Mesendoderm (in vitro differentiated cells): ENCODE measurements at regions not wholly inside any gene's neighbourhood (a gene's known extent, or its start where the extent isn't known, plus 50 kb on each side); places are given as distances from the start of the nearest gene placed in this dataset.

Experiments
- DNase-seq: peaks from one replicate; pipeline ENCODE4 v3.0.0; 2013
- H2AK5ac ChIP-seq: 2 replicates; pipeline ENCODE4 v1.6.1; 2013; ENCODE audit warnings: low read length, inconsistent platforms
- H2BK120ac ChIP-seq: 2 replicates; pipeline ENCODE4 v1.6.1; 2013; ENCODE audit warnings: low read depth, mild to moderate bottlenecking, low read length, moderate library complexity, mixed read lengths
- H2BK15ac ChIP-seq: replicated peaks from 2 replicates; pipeline ENCODE4 v1.6.1; 2013; ENCODE audit warnings: low read depth, mild to moderate bottlenecking, moderate library complexity
- H2BK5ac ChIP-seq: 2 replicates; pipeline ENCODE4 v1.6.1; 2013; ENCODE audit warnings: low read length, inconsistent platforms
- H3K18ac ChIP-seq: 2 replicates; pipeline ENCODE4 v1.6.1; 2013; ENCODE audit warnings: mild to moderate bottlenecking, low read length, mixed read lengths
- H3K23ac ChIP-seq: one replicate; pipeline ENCODE4 v1.6.1; 2013; ENCODE audit warnings: low read length
- H3K27ac ChIP-seq: 2 replicates; pipeline ENCODE4 v1.5.1; 2013; ENCODE audit warnings: low read depth, mild to moderate bottlenecking, inconsistent platforms, low read length, moderate library complexity
- H3K27me3 ChIP-seq: 2 replicates; pipeline ENCODE4 v1.6.1; 2013; ENCODE audit warnings: low read length, control low read depth, mild to moderate bottlenecking, inconsistent platforms; ENCODE audit not compliant: insufficient read depth, poor library complexity
- H3K36me3 ChIP-seq: 2 replicates; pipeline ENCODE4 v1.6.1; 2013; ENCODE audit warnings: low read length, inconsistent platforms; ENCODE audit not compliant: control insufficient read depth, insufficient read depth
- H3K4ac ChIP-seq: one replicate; pipeline ENCODE4 v1.6.1; 2013; ENCODE audit warnings: low read depth, mild to moderate bottlenecking, low read length, moderate library complexity
- H3K4me1 ChIP-seq: 2 replicates; pipeline ENCODE4 v1.6.1; 2013; ENCODE audit warnings: low read depth, low read length, inconsistent platforms; ENCODE audit not compliant: control insufficient read depth
- H3K4me2 ChIP-seq: 2 replicates; pipeline ENCODE4 v1.6.1; 2013; ENCODE audit warnings: low read length
- H3K4me3 ChIP-seq: 2 replicates; pipeline ENCODE4 v1.5.1; 2013; ENCODE audit warnings: mild to moderate bottlenecking, low read length
- H3K56ac ChIP-seq: one replicate; pipeline ENCODE4 v1.6.1; 2013; ENCODE audit warnings: low read length
- H3K79me1 ChIP-seq: 2 replicates; pipeline ENCODE4 v1.6.1; 2013; ENCODE audit warnings: low read length, inconsistent platforms
- H3K79me2 ChIP-seq: 2 replicates; pipeline ENCODE4 v1.6.1; 2013; ENCODE audit warnings: mild to moderate bottlenecking, low read length; ENCODE audit not compliant: control insufficient read depth, insufficient read depth
- H3K9ac ChIP-seq: 2 replicates; pipeline ENCODE4 v1.6.1; 2013; ENCODE audit warnings: low read length, inconsistent platforms
- H4K5ac ChIP-seq: one replicate; pipeline ENCODE4 v1.6.1; 2013; ENCODE audit warnings: low read length
- H4K8ac ChIP-seq: one replicate; pipeline ENCODE4 v1.6.1; 2013; ENCODE audit warnings: low read depth, mild to moderate bottlenecking, control low read depth, low read length, moderate library complexity
- WGBS: extraction: QIAGEN DNeasy Blood & Tissue Kit; methylation state at CpG from one replicate; pipeline ENCODE4 v1.1.7; 2013; ENCODE audit warnings: low lambda C conversion rate, missing lambda C conversion rate; ENCODE audit not compliant: insufficient coverage; ENCODE audit errors: extremely low coverage; 5-methylcytosine and 5-hydroxymethylcytosine counted together

DNA sequence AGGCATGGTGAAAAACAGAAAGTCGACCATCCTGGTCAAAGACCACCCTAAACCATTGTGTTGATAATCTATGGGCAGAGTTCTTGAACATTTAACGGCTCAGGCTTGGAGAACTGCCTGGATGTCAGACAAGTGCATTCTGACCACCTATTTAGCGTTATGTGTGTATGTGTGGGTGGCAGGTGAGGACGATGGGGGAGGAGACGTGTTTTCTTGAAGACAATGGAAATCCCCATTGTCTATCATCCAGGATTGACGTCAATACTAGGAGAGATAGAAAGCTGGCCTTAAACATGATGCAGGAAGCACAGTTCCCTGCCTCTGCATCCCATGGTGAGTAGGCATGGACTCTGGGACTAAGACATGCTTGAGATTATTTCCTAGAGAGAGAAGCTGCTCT is 157.4 kb upstream of the MAF start:
- Histone ChIP-seq H3K4me3 (no peak overlapping the region), H3K18ac (no peak overlapping the region), H2BK5ac (no peak overlapping the region), H2BK15ac (no peak overlapping the region), H3K9ac (no peak overlapping the region), H4K5ac (no peak overlapping the region), H3K56ac (no peak overlapping the region), H3K4ac (no peak overlapping the region), H3K4me1 (no peaks in the 10 kb centered on the region), H3K79me1 (no peaks in the 10 kb centered on the region), H2BK120ac (no peak overlapping the region), H4K8ac (no peak overlapping the region), H3K79me2 (no peaks in the 10 kb centered on the region), H3K27ac (no peak overlapping the region), H2AK5ac (no peak overlapping the region), H3K36me3 (no peaks in the 10 kb centered on the region), H3K23ac (no peak overlapping the region), H3K27me3 (no peaks in the 10 kb centered on the region), H3K4me2 (no peak overlapping the region)
- no CpG with 5 or more reads among the region's 6 CpGs for WGBS
- no peak for DNase-seq

DNA sequence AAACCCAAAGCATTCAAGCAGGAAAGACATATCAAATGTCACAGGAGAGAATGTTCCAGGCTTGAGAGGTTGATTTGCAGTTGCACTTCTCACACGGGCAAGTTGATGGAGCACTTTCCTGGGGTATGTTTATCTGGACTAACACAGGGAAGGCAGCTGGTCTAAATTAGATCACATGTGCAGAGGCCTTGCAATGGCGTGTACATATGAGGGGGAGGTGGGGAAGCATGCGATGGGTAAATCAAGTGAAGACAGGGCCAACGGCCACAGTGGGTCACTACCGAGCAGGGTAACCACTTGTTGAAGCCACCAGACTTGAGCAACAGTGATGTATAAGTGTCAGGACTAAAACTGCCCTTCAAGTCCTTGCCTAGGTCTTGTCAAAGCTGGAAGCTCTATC is 156.6 kb upstream of the MAF start:
- Histone ChIP-seq H3K27me3 (no peaks in the 10 kb centered on the region), H4K5ac (no peak overlapping the region), H3K79me2 (no peaks in the 10 kb centered on the region), H2AK5ac (no peak overlapping the region), H3K23ac (no peak overlapping the region), H3K4me2 (no peak overlapping the region), H3K4me1 (no peaks in the 10 kb centered on the region), H3K56ac (peak overlapping the region; percentile 15), H3K18ac (no peak overlapping the region), H2BK15ac (no peak overlapping the region), H3K27ac (no peak overlapping the region), H3K4ac (no peak overlapping the region), H3K9ac (no peak overlapping the region), H4K8ac (no peak overlapping the region), H3K36me3 (no peaks in the 10 kb centered on the region), H3K4me3 (no peak overlapping the region), H2BK5ac (no peak overlapping the region), H3K79me1 (no peaks in the 10 kb centered on the region), H2BK120ac (no peak overlapping the region)
- no CpG with 5 or more reads among the region's 5 CpGs for WGBS
- peak; percentile 38 for DNase-seq

DNA sequence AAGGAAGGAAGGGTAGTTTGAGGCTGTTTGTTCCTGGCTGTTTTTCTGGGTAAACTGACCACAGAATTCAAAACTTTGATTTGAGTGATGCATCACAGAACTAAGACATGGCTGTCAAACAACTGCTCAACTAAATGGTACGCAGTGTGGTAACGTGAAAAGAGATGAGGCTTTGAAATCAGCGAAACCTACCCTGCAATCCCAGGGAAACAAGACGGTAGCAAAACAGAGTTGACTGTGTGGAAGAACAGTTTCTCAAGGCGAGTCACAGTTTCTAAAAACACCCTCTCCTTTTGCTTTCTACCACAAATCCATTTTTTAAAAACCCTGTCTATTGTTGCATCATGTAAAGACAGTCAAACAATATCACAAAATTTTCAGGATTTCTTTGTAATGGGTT is 156.0 kb upstream of the MAF start:
- Histone ChIP-seq H4K8ac (no peak overlapping the region), H4K5ac (no peak overlapping the region), H2BK120ac (no peak overlapping the region), H3K27me3 (no peaks in the 10 kb centered on the region), H3K4me2 (no peak overlapping the region), H3K4ac (no peak overlapping the region), H3K56ac (no peak overlapping the region), H3K9ac (no peak overlapping the region), H3K36me3 (no peaks in the 10 kb centered on the region), H3K4me3 (no peak overlapping the region), H2AK5ac (no peak overlapping the region), H3K4me1 (no peaks in the 10 kb centered on the region), H3K79me1 (no peaks in the 10 kb centered on the region), H2BK5ac (no peak overlapping the region), H3K18ac (no peak overlapping the region), H2BK15ac (no peak overlapping the region), H3K23ac (no peak overlapping the region), H3K27ac (no peak overlapping the region), H3K79me2 (no peaks in the 10 kb centered on the region)
- WGBS: no CpG with 5 or more reads among the region's 5 CpGs
- no peak for DNase-seq

DNA sequence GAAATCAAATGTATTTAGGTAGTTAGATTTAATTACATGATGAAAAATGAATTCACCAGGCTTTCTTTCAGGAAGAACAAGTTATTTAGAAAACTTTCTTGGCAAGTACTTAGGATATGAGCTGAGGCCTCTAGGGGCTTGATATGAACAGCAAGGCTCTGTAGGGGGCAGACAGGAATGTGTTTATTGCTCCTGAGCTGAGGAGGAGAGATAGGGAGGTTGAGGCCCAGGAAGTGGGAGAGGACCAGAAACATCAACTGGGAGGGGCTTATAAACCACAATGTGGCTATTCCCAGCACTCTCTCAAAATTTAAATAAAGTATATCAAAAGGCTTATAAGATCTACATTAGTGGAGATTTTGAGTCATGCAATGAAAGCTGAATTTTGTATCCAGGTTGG is 154.0 kb upstream of the MAF start:
- no peaks in the 10 kb centered on the region for H3K36me3 ChIP-seq
- no peak overlapping the region for H3K4me2 ChIP-seq
- peak overlapping the region; percentile 75 for H3K18ac ChIP-seq
- peak; percentile 64 for DNase-seq
- no peak overlapping the region for H3K27ac ChIP-seq
- H4K5ac ChIP-seq: no peak overlapping the region
- H3K9ac ChIP-seq: no peak overlapping the region
- H3K79me1 ChIP-seq: no peaks in the 10 kb centered on the region
- H3K4me3 ChIP-seq: no peak overlapping the region
- no peak overlapping the region for H2BK120ac ChIP-seq
- H2AK5ac ChIP-seq: no peak overlapping the region
- peak overlapping the region; percentile 39 for H4K8ac ChIP-seq
- H3K4ac ChIP-seq: no peak overlapping the region
- no peaks in the 10 kb centered on the region for H3K79me2 ChIP-seq
- H3K56ac ChIP-seq: no peak overlapping the region
- H3K4me1 ChIP-seq: no peaks in the 10 kb centered on the region
- H3K23ac ChIP-seq: no peak overlapping the region
- no peak overlapping the region for H2BK15ac ChIP-seq
- no peaks in the 10 kb centered on the region for H3K27me3 ChIP-seq
- H2BK5ac ChIP-seq: no peak overlapping the region

DNA sequence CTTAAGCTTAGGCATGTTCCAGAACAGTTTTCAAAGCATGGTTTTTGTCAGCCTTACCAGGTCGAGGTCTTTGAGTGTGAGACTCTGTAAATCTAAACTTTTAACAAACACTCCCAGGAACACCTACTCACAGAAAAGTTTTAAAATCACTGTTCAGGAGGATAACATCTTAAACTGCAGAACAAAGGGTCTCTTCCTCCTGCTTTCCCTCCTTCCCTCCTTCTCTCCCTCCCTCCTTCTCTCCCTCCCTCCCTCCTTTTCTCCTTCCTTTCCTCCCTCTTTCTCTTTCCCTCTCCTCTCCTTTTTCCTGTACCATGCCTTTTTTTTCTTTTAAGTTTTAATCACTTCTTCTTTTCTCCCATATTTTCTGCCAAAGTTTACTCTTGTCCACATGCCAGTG is 153.5 kb upstream of the MAF start:
- no peak overlapping the region for H3K4me3 ChIP-seq
- no peak overlapping the region for H3K23ac ChIP-seq
- no peak overlapping the region for H3K56ac ChIP-seq
- peak overlapping the region; percentile 11 for H3K4ac ChIP-seq
- WGBS: no CpG with 5 or more reads among the region's 1 CpG
- DNase-seq: no peak
- no peaks in the 10 kb centered on the region for H3K36me3 ChIP-seq
- H3K79me1 ChIP-seq: no peaks in the 10 kb centered on the region
- H3K79me2 ChIP-seq: no peaks in the 10 kb centered on the region
- no peak overlapping the region for H4K5ac ChIP-seq
- H4K8ac ChIP-seq: no peak overlapping the region
- H3K27ac ChIP-seq: no peak overlapping the region
- no peak overlapping the region for H3K4me2 ChIP-seq
- H3K9ac ChIP-seq: no peak overlapping the region
- no peak overlapping the region for H2AK5ac ChIP-seq
- no peak overlapping the region for H2BK5ac ChIP-seq
- no peak overlapping the region for H2BK15ac ChIP-seq
- no peak overlapping the region for H3K18ac ChIP-seq
- no peak overlapping the region for H2BK120ac ChIP-seq
- H3K4me1 ChIP-seq: no peaks in the 10 kb centered on the region
- H3K27me3 ChIP-seq: no peaks in the 10 kb centered on the region

DNA sequence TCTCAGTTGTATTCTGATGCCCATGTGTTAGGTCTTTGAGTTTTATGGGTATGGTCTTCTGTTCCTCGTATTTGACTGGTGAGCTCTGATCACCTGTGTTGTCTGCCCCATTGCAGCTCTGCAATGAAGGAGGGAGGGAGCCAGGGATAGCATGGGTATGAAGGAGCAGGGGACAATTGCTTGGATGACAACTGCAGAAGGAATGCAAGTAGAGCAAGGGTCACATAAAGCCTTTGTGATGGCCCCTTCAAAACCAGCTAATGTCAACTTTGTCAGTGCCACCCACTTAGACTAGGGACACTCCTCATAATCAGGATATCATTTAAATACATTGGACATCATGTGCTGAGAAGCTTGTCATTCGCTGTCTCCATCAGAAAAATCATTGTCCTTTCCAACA is 152.7 kb upstream of the MAF start:
- Histone ChIP-seq H3K79me1 (no peaks in the 10 kb centered on the region), H3K4ac (no peak overlapping the region), H3K18ac (no peak overlapping the region), H2BK5ac (no peak overlapping the region), H4K5ac (no peak overlapping the region), H2BK15ac (no peak overlapping the region), H3K56ac (peak overlapping the region; percentile 34), H3K9ac (no peak overlapping the region), H2AK5ac (no peak overlapping the region), H3K4me2 (no peak overlapping the region), H4K8ac (no peak overlapping the region), H3K27ac (no peak overlapping the region), H3K23ac (no peak overlapping the region), H3K79me2 (no peaks in the 10 kb centered on the region), H3K27me3 (no peaks in the 10 kb centered on the region), H3K4me3 (no peak overlapping the region), H2BK120ac (no peak overlapping the region), H3K4me1 (no peaks in the 10 kb centered on the region), H3K36me3 (no peaks in the 10 kb centered on the region)
- peak; percentile 8 for DNase-seq
- no CpG with 5 or more reads among the region's 2 CpGs for WGBS
